ENCODE measurements at regions not wholly inside any gene's neighbourhood (a gene's known extent, or its start where the extent isn't known, plus 50 kb on each side); places are given as distances from the start of the nearest gene placed in this dataset.

DNA sequence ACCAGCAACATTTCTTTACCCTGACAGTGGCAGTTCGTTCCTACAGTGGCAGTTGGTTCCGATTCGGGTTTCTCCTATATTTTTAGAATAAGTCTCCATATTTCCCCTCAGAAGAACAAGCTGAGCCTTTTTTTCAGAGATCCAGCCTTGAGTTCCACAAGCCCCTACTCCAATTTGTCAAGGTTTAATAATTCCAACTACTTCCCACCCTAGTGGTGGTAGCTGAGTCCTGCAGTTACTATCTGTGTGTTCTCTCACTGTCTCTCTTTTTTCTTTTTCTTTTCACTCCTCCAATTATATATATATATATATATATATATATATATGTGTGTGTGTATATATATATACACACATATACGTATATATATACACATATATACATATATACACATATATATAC is 1347.3 kb downstream of the PCDH9 start:
- no peak for DNase-seq (ENCODE audit: extremely low spot score)
- POLR2A ChIA-PET = no interaction called here
- CTCF ChIA-PET = interaction anchor here (1.0 to 1.4 kb wide), 3 partner anchors 10 to 18 kb away, joined by 3 to 5 read pairs (median 4); no protein-coding TSS in a partner anchor
- TF ChIP-seq, protein P1, sequence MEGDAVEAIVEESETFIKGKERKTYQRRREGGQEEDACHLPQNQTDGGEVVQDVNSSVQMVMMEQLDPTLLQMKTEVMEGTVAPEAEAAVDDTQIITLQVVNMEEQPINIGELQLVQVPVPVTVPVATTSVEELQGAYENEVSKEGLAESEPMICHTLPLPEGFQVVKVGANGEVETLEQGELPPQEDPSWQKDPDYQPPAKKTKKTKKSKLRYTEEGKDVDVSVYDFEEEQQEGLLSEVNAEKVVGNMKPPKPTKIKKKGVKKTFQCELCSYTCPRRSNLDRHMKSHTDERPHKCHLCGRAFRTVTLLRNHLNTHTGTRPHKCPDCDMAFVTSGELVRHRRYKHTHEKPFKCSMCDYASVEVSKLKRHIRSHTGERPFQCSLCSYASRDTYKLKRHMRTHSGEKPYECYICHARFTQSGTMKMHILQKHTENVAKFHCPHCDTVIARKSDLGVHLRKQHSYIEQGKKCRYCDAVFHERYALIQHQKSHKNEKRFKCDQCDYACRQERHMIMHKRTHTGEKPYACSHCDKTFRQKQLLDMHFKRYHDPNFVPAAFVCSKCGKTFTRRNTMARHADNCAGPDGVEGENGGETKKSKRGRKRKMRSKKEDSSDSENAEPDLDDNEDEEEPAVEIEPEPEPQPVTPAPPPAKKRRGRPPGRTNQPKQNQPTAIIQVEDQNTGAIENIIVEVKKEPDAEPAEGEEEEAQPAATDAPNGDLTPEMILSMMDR (IDR thresholded peaks at IDR 0.05; ENCODE audit: control extremely low read depth, extremely low read depth, low read depth, missing control alignments) = no peak

DNA sequence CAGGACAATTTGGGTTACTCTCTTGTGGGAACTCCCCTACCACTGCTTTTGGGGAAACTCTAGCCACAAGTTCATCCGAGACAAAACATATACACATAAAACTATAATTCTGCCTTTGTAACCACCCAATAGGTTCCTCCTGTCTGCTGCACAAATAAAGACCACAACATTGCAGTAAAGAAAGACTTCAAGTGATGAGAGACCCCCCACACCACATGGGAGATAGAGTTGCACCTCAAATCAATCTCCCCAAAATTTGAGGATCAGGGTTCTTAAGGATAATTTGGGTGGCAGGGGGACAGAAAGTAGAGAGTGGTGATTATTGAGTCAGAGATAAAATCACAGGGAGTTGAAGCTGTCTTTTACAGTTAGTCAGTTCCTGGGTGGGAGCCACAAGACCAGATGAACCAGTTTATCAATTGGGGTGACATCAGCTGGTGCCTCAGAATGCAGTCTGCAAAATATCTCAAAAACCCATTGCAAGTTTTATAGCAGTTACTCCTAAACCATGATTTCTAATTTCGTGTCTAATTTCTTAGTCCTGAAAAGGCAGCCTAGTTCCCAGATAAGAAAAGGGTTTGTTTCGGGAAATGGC is 1348.5 kb downstream of the PCDH9 start:
- CTCF ChIA-PET = interaction anchor here (1.4 kb wide), 1 partner anchor 8 kb away, joined by 4 read pairs; no protein-coding TSS in a partner anchor

DNA sequence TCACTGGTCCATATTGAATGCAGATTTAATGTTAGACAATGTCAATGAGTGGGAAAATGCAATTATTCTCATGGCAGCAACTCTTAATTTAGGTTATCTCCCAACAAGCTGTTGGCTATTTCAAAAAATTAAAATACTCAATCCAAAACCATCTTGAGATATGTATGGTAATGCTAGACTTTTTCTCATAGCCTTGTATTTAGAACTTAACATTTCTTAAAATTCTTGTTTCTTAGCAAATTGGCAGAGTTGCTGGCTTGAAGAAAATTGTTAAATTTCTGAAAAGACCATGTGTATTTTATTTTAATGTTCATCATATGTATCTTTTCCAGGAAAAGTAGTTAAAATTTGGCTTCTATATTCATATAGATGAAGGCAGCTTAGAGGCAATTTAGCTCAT is 1355.1 kb downstream of the PCDH9 start:
- TF ChIP-seq, protein P1 (IDR thresholded peaks at IDR 0.05; ENCODE audit: control extremely low read depth, extremely low read depth, low read depth, missing control alignments) = no peak
- ChIA-PET POLR2A (no interaction called here), CTCF (interaction anchor here (1.3 kb wide), 1 partner anchor 13 kb away, joined by 3 read pairs; no protein-coding TSS in a partner anchor)
- no peak for DNase-seq (ENCODE audit: extremely low spot score)

More for the DNA sequence above, 1348.5 kb downstream of the PCDH9 start:
- POLR2A ChIA-PET = no interaction called here
- DNase-seq (ENCODE audit: extremely low spot score) = no peak
- TF ChIP-seq, protein P1 (IDR thresholded peaks at IDR 0.05; ENCODE audit: control extremely low read depth, extremely low read depth, low read depth, missing control alignments) = no peak

DNA sequence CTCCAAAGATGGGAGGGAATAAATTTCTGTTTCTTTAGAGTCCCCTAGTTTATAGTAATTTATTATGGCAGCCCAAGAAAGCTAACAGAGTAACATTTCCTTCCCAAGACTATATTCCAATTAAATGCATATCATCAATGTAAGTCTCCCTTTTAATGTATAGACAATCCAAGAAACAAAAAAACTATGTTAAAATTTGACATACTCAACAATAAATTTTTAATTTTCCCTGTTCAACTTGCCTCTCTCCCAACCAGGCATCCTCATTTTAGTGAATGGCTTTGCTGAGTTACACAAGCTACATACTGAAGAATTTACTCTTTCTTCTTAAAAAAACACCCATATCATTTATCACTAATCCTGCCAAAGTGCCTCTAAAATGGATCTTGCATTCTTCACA is 1357.7 kb downstream of the PCDH9 start:
- no peak for DNase-seq (ENCODE audit: extremely low spot score)
- ChIA-PET POLR2A (no interaction called here), CTCF (interaction anchor here (1.7 kb wide), 1 partner anchor 10 kb away, joined by 4 read pairs; no protein-coding TSS in a partner anchor)
- TF ChIP-seq, protein P1 (IDR thresholded peaks at IDR 0.05; ENCODE audit: control extremely low read depth, extremely low read depth, low read depth, missing control alignments) = no peak

DNA sequence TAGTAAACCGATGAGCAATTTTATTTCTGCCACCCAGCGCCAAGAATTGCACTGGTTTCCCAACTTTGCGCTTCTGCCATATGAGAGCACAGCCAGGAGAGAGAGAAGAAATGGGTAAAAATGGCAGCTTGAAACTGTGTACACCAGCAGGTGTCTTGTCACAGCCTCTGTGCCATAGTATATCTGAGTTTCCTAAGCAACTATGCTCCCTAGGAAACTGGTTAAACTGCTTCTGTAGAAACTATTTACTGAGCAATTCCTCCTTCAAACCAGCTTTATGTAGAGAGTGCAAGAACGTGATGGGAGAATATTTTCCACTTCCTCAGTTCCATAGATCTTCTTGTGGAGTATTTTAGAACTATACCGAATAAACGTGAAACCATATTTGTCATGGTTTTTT is 1361.3 kb downstream of the PCDH9 start:
- ChIA-PET POLR2A (no interaction called here), CTCF (interaction anchor here (1.9 kb wide), 1 partner anchor 8 kb away, joined by 5 read pairs; no protein-coding TSS in a partner anchor)
- DNase-seq (ENCODE audit: extremely low spot score) = no peak
- TF ChIP-seq, protein P1 (IDR thresholded peaks at IDR 0.05; ENCODE audit: control extremely low read depth, extremely low read depth, low read depth, missing control alignments) = no peak

DNA sequence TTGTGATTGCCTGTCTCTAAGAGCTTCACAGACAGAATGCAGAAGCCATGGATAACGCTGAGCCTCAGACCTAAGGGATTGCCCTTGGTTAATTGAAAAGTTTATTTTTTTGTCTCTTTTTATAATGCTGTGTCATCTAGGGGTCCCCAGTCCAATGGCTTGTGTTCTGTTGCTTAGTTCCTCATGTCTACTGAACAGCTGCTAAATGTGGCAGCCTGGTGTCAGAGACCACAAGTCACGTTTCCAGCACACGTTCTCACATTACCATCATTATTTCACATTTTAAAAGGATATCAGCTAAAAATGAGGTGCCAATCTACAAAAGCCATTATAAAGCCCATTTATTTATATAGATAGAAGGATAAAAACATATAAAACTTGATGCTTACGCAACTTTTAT is 1362.0 kb downstream of the PCDH9 start:
- no peak for DNase-seq (ENCODE audit: extremely low spot score)
- POLR2A ChIA-PET = no interaction called here
- CTCF ChIA-PET = no interaction called here
- TF ChIP-seq, protein P1 (IDR thresholded peaks at IDR 0.05; ENCODE audit: control extremely low read depth, extremely low read depth, low read depth, missing control alignments) = no peak
